A549 (cell line): ENCODE measurements at regions not wholly inside any gene's neighbourhood (a gene's known extent, or its start where the extent isn't known, plus 50 kb on each side); places are given as distances from the start of the nearest gene placed in this dataset.

Source experiments
- JUNB ChIP-seq: fragments of >200 bp; sonication (Bioruptor Twin); formaldehyde crosslinking; IDR thresholded peaks from 2 replicates; pipeline ENCODE4 v1.6.1; 2016
- RFX5 ChIP-seq: fragments of 450-650 bp; IDR thresholded peaks from 2 replicates; pipeline ENCODE4 v1.7.1; 2014; ENCODE audit warnings: antibody characterized with exemption, mild to moderate bottlenecking, moderate library complexity
- TF ChIP-seq, protein P1 (sequence below): fragments of >200 bp; sonication (Bioruptor Twin); formaldehyde crosslinking; IDR thresholded peaks from 3 replicates; pipeline ENCODE4 v1.5.1; 2016

DNA sequence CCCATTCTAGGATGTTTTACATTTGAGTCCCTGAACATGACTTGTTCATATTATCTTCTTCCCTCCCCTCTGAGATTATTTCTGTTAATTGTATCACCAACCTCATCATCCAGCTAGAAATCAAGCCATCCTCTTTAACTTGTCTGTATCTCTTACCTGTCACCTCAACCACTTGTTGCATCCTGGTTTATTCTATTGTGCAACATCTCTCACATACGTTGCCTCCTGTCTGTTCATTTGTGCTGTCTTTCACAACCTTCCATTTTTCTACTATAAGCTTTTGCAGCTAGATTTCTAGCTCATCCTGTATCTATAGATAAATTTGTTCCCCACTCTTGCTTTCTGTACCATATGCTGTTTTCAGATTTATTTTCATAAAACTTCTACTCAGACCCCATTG is 183.7 kb downstream of the MCHR2 start:
- TF ChIP-seq RFX5 (no peak), JUNB (no peak)
- TF ChIP-seq, protein P1, sequence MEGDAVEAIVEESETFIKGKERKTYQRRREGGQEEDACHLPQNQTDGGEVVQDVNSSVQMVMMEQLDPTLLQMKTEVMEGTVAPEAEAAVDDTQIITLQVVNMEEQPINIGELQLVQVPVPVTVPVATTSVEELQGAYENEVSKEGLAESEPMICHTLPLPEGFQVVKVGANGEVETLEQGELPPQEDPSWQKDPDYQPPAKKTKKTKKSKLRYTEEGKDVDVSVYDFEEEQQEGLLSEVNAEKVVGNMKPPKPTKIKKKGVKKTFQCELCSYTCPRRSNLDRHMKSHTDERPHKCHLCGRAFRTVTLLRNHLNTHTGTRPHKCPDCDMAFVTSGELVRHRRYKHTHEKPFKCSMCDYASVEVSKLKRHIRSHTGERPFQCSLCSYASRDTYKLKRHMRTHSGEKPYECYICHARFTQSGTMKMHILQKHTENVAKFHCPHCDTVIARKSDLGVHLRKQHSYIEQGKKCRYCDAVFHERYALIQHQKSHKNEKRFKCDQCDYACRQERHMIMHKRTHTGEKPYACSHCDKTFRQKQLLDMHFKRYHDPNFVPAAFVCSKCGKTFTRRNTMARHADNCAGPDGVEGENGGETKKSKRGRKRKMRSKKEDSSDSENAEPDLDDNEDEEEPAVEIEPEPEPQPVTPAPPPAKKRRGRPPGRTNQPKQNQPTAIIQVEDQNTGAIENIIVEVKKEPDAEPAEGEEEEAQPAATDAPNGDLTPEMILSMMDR: no peak
